Stimulated activated memory B cell treated with anti-CD40 and anti-IgM and Interleukin-4, amounts not matched to agents 10 μg/mL and 1 μg/mL and 100 μg/mL, for 72 hours (primary cell): ENCODE measurements at regions not wholly inside any gene's neighbourhood (a gene's known extent, or its start where the extent isn't known, plus 50 kb on each side); places are given as distances from the start of the nearest gene placed in this dataset.

ENCODE experiments used
- ATAC-seq: fragments of 150-1000 bp; cut with Tn5 transposase; 2 replicates; pipeline ENCODE4 v1.10.0; 2021
- H3K27ac Mint-ChIP-seq: one replicate; pipeline ENCODE4 v1.8.0; 2022; ENCODE audit warnings: mild to moderate bottlenecking, mixed read lengths
- H3K27me3 Mint-ChIP-seq: one replicate; pipeline ENCODE4 v1.8.0; 2022; ENCODE audit warnings: mixed read lengths
- H3K36me3 Mint-ChIP-seq: one replicate; pipeline ENCODE4 v1.8.0; 2022; ENCODE audit warnings: mixed read lengths
- H3K4me1 Mint-ChIP-seq: one replicate; pipeline ENCODE4 v1.8.0; 2022; ENCODE audit warnings: mixed read lengths
- H3K4me3 Mint-ChIP-seq: one replicate; pipeline ENCODE4 v1.8.0; 2022; ENCODE audit warnings: mild to moderate bottlenecking, moderate library complexity, mixed read lengths
- H3K9me3 Mint-ChIP-seq: one replicate; pipeline ENCODE4 v1.8.0; 2022; ENCODE audit warnings: mixed read lengths

DNA sequence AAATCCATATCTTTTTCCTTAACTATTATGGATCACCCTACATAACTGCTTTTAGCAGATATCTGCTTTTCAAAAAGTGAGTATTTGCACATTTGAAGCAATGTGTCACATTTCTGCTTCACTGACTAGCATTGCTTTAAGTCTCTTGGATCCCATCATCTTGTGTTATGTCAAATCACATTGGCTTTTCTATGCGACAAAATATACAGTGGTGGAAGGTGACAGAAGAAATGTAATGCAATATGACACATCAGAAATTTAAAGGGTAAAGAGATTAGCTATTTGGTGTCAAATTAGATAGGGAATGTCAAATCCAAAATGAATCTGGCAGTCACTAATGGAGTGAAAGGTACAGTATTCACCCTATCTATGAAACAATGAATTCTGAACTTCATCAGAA, 1282.1 kb upstream of the PCDH20 start:
- no peaks in the 10 kb centered on the region for H3K36me3 Mint-ChIP-seq
- no peaks in the 10 kb centered on the region for H3K27me3 Mint-ChIP-seq
- ATAC-seq = no peak
- H3K4me3 Mint-ChIP-seq = no peak overlapping the region
- no peaks in the 10 kb centered on the region for H3K9me3 Mint-ChIP-seq
- no peaks in the 10 kb centered on the region for H3K4me1 Mint-ChIP-seq
- H3K27ac Mint-ChIP-seq = no peak overlapping the region

DNA sequence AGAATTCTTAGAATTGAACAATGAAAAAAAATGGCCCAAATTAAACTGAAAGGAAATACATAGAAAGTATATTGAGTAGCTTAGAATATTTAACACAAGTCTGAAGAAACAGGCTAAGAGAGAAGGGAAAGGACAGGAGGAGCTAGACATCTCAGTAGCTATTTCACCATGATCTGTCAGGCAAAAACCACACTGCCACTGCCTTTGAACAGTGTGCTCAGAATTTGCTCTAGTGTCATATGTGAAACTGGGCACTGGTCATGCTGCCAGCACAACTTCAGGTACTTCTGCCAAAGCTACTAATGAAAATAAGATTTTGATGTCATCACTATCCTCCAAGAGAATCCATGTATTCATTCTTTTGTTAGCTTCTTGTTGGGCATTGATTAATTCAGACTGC, 1280.8 kb upstream of the PCDH20 start:
- Mint-ChIP-seq H3K9me3 (peaks cover 2% of the 10 kb centered on the region), H3K4me1 (no peaks in the 10 kb centered on the region), H3K27me3 (no peaks in the 10 kb centered on the region), H3K36me3 (no peaks in the 10 kb centered on the region), H3K27ac (no peak overlapping the region), H3K4me3 (no peak overlapping the region)
- ATAC-seq = no peak

DNA sequence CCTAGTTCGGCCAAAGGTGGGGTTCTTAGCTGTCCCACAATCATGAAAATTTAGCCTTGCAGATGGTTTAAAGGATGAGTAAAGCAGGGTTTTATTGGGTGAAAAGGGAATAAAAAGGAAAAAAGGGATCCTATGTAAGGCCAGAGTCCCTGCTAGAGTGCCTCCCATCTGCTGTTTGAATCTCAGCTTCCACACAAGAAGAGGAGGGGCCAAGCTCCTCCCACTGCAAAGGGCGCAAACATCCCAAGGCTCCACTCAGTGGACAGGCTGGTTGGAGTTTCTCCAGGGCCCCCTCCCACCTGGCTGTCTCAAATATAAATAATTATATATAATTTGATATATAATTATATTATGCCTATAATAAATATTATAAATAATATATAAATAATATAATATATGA, 1272.1 kb upstream of the PCDH20 start:
- H3K27ac Mint-ChIP-seq = no peak overlapping the region
- no peak for ATAC-seq
- H3K36me3 Mint-ChIP-seq = no peaks in the 10 kb centered on the region
- H3K4me1 Mint-ChIP-seq = no peaks in the 10 kb centered on the region
- no peak overlapping the region for H3K4me3 Mint-ChIP-seq
- H3K9me3 Mint-ChIP-seq = peaks cover 2% of the 10 kb centered on the region
- H3K27me3 Mint-ChIP-seq = no peaks in the 10 kb centered on the region

DNA sequence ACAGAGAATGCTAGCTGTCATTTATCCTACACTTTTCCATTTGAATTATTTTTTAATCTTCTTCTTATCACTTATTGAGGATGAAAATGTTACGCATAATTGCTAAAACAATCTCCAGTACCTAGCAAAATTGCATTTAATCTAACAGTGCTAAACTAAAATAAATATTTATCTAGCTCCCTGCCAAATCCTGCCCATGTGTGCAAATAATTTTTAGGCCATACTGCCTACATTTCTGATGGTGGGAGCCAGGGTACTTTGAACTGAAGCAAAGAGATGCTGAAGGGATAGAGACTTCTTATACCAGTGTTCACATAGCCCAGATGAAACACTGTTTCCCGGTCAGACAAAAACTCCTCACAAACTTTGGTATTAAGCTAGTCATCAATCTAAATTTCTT, 1268.7 kb upstream of the PCDH20 start:
- no peak for ATAC-seq
- Mint-ChIP-seq H3K27ac (no peak overlapping the region), H3K27me3 (no peaks in the 10 kb centered on the region), H3K9me3 (no peaks in the 10 kb centered on the region), H3K36me3 (no peaks in the 10 kb centered on the region), H3K4me1 (no peaks in the 10 kb centered on the region), H3K4me3 (no peak overlapping the region)

DNA sequence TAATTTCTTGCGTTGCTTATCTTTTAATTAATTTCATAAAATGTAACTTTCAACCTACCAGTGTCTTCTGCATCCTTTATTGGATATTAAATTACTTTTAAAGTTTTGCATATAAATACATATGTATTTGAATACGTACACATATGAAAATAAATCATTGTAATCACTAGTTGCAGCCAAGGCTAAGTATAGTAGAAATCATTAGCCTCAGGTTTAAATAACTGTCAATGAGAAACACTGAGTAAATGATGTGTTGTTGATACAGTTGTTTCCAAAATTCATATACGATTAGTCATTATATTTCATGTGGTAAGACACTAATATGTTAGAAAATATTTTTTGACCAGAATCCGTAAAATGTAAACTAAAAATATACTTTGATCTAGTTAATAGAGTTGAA, 1267.1 kb upstream of the PCDH20 start:
- Mint-ChIP-seq H3K27me3 (no peaks in the 10 kb centered on the region), H3K27ac (no peak overlapping the region), H3K9me3 (no peaks in the 10 kb centered on the region), H3K4me1 (no peaks in the 10 kb centered on the region), H3K36me3 (no peaks in the 10 kb centered on the region), H3K4me3 (no peak overlapping the region)
- no peak for ATAC-seq

DNA sequence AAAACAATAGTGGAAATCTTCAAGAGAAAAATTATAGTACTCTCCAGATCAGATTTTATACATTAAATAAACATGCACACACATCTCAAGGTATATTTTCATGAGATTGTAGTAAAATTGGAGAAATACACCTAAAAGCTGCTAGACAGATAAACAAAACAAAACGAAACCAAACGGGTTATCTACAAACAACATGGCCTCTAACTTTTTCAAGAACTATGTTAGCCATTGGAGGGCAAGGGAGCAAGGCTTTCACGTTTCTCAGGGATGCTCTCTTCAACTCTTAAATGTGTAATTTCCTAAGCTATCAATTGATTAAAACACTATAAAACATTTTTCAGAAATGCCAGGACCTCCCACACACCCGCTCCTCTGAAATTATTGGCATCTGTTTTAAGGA, 1262.4 kb upstream of the PCDH20 start:
- Mint-ChIP-seq H3K27me3 (no peaks in the 10 kb centered on the region), H3K9me3 (peaks cover 6% of the 10 kb centered on the region), H3K4me3 (no peak overlapping the region)

DNA sequence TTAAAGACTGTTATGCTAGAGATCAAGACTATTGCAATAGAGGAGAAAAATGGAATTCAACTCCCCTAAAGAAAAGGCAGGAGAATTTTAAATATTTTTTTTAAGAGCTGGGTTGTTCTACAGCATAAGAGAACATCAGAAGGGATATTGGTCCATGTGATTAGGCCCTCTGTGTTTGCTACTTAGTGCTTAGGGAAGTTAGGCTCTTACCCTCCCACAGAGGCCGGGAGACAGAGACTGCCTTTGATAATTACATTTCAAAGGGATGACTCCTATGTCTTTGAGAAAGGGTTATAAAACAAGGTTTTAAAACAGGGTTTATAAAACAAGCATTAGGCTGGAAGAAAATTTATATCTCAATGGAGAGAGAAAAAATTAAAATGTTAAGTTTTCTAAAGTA, 1248.1 kb upstream of the PCDH20 start:
- no peaks in the 10 kb centered on the region for H3K9me3 Mint-ChIP-seq

More for the DNA sequence above, 1262.4 kb upstream of the PCDH20 start:
- no peaks in the 10 kb centered on the region for H3K36me3 Mint-ChIP-seq
- no peak for ATAC-seq
- H3K4me1 Mint-ChIP-seq = no peaks in the 10 kb centered on the region
- H3K27ac Mint-ChIP-seq = no peak overlapping the region

DNA sequence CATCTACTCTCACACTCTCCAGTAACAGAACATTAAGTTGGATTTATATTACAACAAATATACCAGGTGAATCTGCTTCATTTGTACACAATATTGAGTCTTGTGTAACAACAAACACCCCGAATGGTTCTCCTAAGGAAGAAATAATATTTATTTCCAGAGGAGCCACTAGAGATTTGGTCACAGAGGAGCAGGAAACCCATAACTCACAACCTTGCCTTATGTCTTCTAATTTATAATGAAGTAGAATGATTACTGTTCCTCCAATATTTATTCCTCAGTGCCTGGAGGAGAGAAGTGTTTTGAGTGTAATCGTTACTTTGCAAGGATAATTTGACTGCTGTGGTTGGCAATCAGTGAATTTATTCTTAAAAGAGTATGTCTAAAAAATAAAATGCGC, 1243.7 kb upstream of the PCDH20 start:
- H3K36me3 Mint-ChIP-seq = no peaks in the 10 kb centered on the region
- ATAC-seq = no peak
- H3K4me3 Mint-ChIP-seq = no peak overlapping the region
- H3K27me3 Mint-ChIP-seq = no peaks in the 10 kb centered on the region
- no peaks in the 10 kb centered on the region for H3K4me1 Mint-ChIP-seq
- H3K9me3 Mint-ChIP-seq = no peaks in the 10 kb centered on the region
- no peak overlapping the region for H3K27ac Mint-ChIP-seq

More for the DNA sequence above, 1248.1 kb upstream of the PCDH20 start:
- no peak for ATAC-seq
- no peaks in the 10 kb centered on the region for H3K36me3 Mint-ChIP-seq
- H3K27ac Mint-ChIP-seq = no peak overlapping the region
- no peaks in the 10 kb centered on the region for H3K27me3 Mint-ChIP-seq
- H3K4me1 Mint-ChIP-seq = no peaks in the 10 kb centered on the region
- no peak overlapping the region for H3K4me3 Mint-ChIP-seq

DNA sequence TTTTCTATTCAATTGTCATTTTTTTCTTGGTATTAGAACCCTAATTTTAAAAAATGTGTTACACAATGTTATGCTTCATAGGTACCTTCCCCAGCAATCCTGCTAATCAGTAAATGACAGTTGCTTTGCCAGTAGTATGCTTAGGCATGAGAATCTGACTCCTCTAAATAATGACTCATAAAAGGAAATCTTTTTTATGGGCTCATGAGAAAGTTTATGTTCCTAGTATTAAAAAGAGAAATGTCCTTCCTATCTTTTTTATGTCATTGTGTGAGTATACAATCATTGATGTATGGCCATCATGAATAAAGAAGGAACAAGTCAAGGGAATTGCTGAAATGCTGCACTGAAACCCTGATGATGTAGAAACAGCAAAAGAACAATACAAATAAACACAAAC, 1237.7 kb upstream of the PCDH20 start:
- ATAC-seq = no peak
- Mint-ChIP-seq H3K4me3 (no peak overlapping the region), H3K4me1 (no peaks in the 10 kb centered on the region), H3K36me3 (no peaks in the 10 kb centered on the region), H3K27ac (no peak overlapping the region), H3K9me3 (no peaks in the 10 kb centered on the region), H3K27me3 (no peaks in the 10 kb centered on the region)

DNA sequence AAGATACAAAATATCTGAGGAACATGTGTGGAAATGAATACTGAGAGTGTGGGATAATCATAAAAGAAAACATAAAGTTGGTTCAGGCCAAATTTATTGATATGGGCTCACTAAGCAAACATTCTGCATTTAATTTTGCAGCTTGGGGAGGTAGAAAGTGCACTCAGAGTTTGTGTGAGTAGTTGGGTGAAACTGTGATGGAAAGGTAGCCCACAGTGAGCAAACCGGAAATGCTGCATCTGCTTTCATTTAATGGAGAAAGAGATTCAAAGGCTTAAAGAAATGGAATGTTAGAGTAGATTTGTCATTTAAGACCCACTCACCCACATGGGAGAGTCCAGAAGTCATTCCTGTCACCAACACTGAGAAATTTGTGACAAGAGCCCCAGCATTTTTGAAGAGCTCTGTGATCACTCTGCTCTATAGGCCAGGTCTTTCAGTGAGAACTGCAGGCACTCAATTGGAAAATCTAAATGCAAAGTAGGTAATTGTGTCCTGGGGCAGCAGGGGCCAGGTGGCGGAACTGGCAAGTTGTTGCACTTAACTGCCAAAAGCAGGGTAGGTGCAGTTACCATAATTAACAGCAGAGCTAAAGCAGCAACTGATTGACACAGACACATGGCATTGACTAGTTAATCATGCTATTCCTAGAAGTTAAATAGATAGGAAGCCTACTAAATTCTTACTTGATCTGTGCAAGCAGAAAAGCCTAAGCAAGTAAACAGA, 1228.3 kb upstream of the PCDH20 start:
- no peaks in the 10 kb centered on the region for H3K4me1 Mint-ChIP-seq
- H3K9me3 Mint-ChIP-seq = peaks cover 5% of the 10 kb centered on the region
- H3K27me3 Mint-ChIP-seq = no peaks in the 10 kb centered on the region
- no peak for ATAC-seq
- H3K4me3 Mint-ChIP-seq = no peak overlapping the region
- H3K36me3 Mint-ChIP-seq = no peaks in the 10 kb centered on the region
- H3K27ac Mint-ChIP-seq = no peak overlapping the region

DNA sequence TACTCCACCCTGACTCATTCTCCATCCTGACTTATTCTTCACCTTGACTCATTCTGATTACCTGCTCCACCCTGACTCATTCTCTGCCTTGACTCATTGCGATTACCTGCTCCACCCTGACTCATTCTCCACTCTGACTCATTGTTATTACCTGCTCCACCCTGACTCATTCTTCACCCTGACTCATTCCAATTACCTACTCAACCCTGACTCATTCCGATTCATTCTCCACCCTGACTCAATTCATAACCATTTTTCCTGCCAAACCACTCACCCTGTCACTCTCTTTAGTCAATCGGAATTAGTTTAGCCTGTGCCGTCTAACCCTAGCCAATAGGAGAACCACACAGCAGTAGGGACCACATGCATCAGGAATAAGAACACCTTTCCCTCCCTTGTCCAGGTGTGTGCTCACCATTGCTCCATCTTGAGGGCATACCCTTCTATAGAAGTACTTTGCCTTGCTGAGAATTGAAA, 1227.4 kb upstream of the PCDH20 start:
- Mint-ChIP-seq H3K4me1 (no peaks in the 10 kb centered on the region), H3K36me3 (no peaks in the 10 kb centered on the region), H3K4me3 (no peak overlapping the region), H3K27ac (no peak overlapping the region), H3K9me3 (peaks cover 5% of the 10 kb centered on the region), H3K27me3 (no peaks in the 10 kb centered on the region)
- ATAC-seq = no peak

DNA sequence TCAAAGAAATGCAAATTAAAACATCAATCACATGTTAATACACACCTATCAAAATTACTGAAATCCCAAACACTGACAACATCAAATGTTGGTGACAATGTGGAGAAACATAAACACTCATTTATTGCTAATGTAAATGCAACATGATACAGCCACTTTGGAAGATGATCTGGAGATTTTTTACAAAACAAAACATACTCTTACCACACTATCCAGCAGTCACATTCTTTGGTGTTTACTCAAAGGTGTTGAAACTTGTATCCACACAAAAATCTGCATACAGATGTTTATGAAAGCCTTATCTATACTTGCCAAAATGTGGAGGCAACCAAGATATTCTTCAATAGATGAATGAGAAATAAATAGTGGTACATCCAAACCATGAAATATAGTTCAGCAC, 1219.5 kb upstream of the PCDH20 start:
- no peak for ATAC-seq
- Mint-ChIP-seq H3K4me3 (no peak overlapping the region), H3K27ac (no peak overlapping the region), H3K4me1 (no peaks in the 10 kb centered on the region), H3K9me3 (peaks cover 6% of the 10 kb centered on the region), H3K27me3 (no peaks in the 10 kb centered on the region), H3K36me3 (no peaks in the 10 kb centered on the region)

DNA sequence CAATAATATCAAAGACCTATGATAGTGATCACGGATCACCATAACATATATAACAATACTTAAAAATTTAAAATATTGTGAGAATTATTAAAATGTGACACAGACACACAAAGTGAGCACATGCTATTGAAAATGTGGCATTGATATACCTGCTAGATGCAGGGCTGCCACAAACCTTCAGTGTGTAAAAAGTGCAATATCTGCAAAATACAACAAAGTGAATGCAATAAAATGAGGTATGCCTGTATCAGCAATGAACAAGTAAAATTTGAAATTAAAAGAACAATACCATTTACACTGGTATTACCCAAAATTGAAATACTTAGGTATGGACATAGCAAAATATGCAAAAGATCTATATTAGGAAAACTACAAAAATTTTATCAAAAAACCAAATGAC, 1217.8 kb upstream of the PCDH20 start:
- peaks cover 6% of the 10 kb centered on the region for H3K9me3 Mint-ChIP-seq
- no peak overlapping the region for H3K4me3 Mint-ChIP-seq
- H3K27me3 Mint-ChIP-seq = no peaks in the 10 kb centered on the region
- no peak for ATAC-seq
- no peaks in the 10 kb centered on the region for H3K4me1 Mint-ChIP-seq
- no peaks in the 10 kb centered on the region for H3K36me3 Mint-ChIP-seq
- H3K27ac Mint-ChIP-seq = no peak overlapping the region

DNA sequence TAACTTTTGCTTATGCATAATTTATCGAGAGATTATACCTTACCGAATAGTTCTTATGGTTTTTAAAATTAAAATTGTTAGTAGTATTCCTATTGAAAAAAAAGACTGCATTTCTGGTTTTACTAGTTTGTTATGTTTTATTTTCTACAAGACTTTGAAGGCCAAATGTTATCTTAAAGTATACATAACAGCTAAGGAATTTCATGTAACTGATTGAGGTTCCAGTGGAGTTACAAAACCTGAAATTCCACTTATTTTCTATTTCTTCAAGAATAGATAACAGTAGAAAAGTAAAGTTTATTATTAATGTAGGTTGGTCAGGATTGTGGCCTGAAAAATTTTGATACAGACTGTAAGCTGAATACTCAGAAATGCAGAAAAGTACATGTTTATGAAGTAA, 1216.0 kb upstream of the PCDH20 start:
- peaks cover 3% of the 10 kb centered on the region for H3K9me3 Mint-ChIP-seq
- no peak for ATAC-seq
- H3K4me3 Mint-ChIP-seq = no peak overlapping the region
- no peaks in the 10 kb centered on the region for H3K4me1 Mint-ChIP-seq
- H3K27me3 Mint-ChIP-seq = no peaks in the 10 kb centered on the region
- no peak overlapping the region for H3K27ac Mint-ChIP-seq
- H3K36me3 Mint-ChIP-seq = no peaks in the 10 kb centered on the region

DNA sequence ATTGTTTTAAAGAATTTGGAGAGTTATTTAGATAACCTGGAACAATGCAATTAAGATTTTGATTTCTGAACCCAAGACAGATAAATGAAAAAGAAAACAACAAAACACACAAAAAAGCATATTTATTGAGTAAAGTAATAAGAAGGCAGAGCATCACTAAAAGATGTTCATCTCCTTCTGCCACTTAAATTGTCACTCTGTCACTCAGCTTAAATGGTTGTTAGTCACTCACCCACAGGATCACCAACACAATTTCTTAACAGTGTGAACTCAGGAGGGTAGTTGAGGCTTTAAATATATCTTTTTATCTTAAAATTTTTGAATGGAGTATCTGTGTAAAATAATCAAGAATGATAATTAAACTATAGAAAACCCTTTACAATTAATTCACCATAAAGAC, 1215.5 kb upstream of the PCDH20 start:
- Mint-ChIP-seq H3K27me3 (no peaks in the 10 kb centered on the region), H3K4me3 (no peak overlapping the region), H3K4me1 (no peaks in the 10 kb centered on the region), H3K9me3 (peaks cover 3% of the 10 kb centered on the region), H3K27ac (no peak overlapping the region), H3K36me3 (no peaks in the 10 kb centered on the region)
- no peak for ATAC-seq

DNA sequence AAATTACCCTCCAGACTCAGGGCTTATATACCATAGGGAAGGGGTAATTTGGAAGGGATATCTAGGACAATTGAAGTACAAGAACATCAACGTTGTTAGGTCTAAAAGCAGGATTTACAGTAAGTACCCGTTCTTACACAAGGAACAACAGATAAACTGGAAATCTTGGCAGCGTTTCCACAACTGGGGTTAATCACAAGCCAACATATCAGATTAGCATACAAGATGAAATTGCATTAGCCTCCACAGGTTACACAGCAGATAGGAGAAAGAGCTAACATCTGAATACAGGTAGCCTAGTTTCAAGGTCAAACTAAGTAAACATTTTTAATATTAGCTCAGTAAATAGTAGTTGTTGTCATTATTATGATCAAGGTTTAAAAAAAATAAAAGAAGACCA, 1214.0 kb upstream of the PCDH20 start:
- no peaks in the 10 kb centered on the region for H3K27me3 Mint-ChIP-seq
- no peak overlapping the region for H3K27ac Mint-ChIP-seq
- H3K4me1 Mint-ChIP-seq = no peaks in the 10 kb centered on the region
- peaks cover 3% of the 10 kb centered on the region for H3K9me3 Mint-ChIP-seq
- no peaks in the 10 kb centered on the region for H3K36me3 Mint-ChIP-seq
- no peak overlapping the region for H3K4me3 Mint-ChIP-seq
- ATAC-seq = no peak

DNA sequence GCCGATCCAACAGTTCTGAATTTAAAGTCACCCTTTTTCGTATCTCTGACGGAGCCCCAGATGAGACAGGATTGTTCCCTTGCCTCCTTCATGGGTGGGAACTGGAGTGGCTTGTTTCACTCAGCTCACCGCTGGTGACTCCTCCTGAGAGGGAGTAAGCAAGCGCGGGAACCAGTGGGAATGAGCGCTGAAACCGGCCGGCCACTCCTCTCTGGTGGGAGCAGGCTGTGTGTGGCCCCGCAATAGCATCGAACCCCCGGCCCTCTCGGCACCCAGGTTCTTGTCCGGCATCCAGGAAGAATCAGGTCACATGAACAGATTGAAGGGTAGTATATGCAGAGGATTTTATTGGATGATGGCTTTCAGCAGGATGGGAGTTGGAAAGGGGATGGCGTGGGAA, 1211.6 kb upstream of the PCDH20 start:
- Mint-ChIP-seq H3K27me3 (no peaks in the 10 kb centered on the region), H3K9me3 (peaks cover 3% of the 10 kb centered on the region), H3K4me3 (no peak overlapping the region), H3K4me1 (no peaks in the 10 kb centered on the region), H3K27ac (no peak overlapping the region), H3K36me3 (no peaks in the 10 kb centered on the region)
- ATAC-seq = no peak
